GM12872 (cell line): ENCODE measurements at regions not wholly inside any gene's neighbourhood (a gene's known extent, or its start where the extent isn't known, plus 50 kb on each side); places are given as distances from the start of the nearest gene placed in this dataset.

Experiments
- TF ChIP-seq, protein P1 (sequence below): IDR thresholded peaks from 3 replicates; pipeline ENCODE4 v1.5.1; 2011; ENCODE audit warnings: low read depth, mild to moderate bottlenecking, low read length, moderate library complexity; ENCODE audit not compliant: insufficient read depth

DNA sequence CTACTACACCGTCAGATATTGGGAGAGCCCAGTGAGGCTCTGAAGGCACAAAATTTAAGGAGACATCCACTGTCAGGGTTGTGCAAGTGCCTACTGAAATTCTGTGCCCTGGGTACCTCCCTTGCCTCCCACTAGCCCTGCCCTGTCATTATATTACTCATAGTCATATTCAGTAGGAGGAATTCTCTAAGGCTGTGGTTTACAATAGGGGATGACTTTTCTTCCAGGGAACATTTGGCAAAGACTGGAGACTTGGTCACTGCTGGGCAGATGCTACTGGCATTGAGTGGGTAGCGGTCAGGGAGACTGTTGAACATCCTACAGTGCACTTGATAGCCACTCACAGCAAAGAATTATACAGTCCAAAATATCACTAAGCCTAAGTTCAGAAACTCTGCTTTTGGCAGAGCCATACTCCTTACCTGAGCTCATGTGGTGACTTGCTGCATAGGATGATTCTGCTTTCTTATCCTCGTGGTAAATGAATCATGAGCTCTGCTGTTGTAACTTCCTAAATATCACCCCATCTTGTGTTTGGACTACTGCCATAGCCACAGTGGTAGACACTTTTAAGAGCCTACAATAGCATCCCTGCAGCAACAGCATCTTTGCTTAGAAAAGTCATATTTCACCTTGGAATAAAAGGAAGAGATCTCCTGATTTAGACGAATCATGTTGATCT is 563.4 kb upstream of the PLXNA2 start:
- TF ChIP-seq, protein P1, sequence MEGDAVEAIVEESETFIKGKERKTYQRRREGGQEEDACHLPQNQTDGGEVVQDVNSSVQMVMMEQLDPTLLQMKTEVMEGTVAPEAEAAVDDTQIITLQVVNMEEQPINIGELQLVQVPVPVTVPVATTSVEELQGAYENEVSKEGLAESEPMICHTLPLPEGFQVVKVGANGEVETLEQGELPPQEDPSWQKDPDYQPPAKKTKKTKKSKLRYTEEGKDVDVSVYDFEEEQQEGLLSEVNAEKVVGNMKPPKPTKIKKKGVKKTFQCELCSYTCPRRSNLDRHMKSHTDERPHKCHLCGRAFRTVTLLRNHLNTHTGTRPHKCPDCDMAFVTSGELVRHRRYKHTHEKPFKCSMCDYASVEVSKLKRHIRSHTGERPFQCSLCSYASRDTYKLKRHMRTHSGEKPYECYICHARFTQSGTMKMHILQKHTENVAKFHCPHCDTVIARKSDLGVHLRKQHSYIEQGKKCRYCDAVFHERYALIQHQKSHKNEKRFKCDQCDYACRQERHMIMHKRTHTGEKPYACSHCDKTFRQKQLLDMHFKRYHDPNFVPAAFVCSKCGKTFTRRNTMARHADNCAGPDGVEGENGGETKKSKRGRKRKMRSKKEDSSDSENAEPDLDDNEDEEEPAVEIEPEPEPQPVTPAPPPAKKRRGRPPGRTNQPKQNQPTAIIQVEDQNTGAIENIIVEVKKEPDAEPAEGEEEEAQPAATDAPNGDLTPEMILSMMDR, result no peak

DNA sequence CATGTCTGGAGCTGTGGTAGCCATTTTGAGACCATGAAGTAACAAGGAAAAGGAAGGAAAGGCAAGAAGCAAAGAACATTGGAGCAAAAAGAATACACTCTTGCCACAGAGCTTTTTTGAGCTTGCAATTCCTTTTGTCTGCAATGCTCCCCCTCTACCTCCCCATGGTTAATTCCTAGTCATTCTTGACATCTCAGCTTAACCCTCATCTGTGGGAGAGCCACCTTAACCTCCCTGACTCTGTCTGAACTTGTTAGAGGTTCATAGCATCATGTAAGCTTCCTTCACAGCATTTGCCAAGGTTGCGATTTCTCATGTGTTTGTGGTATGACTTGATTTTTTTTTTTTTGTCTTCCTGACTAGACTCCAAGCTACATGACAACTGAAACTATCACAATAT is 564.1 kb upstream of the PLXNA2 start:
- TF ChIP-seq, protein P1, result no peak

DNA sequence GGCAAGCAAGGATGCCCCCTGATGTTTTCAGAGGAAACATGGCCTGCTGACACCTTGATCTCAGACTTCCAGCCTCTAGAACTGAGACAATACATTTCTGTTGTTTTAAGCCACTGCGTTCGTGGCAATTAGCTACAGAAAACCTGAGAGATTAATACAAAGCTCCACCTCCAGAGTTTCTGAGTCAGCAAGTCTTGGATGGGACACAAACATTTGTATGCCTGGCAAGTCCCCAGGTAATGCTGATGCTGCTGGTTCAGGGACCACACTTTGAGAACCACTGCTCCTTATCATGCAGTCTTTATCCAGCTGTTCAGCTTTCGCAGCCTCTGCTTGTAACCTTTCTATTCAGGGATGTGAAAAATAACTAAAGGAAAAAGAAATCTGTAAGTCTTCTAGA is 565.7 kb upstream of the PLXNA2 start:
- TF ChIP-seq, protein P1, result no peak

DNA sequence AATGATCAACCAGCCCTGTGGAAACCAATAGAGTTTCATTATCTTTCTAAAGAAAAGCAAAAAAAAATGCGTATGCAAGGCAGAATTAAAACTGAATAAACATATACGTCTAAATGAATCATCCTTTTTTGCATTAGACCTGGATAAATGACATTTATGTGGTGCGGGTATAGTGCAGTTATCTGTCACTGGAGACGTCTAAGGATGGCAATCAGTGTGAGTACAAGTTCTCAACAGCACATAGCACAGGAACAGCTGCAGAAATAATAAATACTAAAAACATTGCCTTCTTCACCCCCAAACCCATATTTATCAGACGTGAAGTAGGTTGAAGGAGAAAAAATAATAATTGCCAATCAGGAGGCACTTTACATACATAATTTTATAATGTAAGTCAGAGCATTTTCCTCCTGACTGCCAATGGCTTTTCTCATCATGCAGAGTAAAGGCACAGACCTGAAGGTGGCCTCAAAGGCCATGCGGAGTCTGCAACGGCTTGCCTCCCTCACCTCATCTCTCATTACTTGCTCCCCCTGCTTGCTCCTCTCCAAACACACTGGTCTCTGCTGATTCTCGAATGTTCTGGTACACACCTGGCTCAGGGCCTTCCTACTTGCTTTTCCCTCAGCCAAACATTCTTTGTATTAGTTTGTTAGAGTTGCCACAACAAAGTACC is 574.7 kb upstream of the PLXNA2 start:
- TF ChIP-seq, protein P1, result no peak

DNA sequence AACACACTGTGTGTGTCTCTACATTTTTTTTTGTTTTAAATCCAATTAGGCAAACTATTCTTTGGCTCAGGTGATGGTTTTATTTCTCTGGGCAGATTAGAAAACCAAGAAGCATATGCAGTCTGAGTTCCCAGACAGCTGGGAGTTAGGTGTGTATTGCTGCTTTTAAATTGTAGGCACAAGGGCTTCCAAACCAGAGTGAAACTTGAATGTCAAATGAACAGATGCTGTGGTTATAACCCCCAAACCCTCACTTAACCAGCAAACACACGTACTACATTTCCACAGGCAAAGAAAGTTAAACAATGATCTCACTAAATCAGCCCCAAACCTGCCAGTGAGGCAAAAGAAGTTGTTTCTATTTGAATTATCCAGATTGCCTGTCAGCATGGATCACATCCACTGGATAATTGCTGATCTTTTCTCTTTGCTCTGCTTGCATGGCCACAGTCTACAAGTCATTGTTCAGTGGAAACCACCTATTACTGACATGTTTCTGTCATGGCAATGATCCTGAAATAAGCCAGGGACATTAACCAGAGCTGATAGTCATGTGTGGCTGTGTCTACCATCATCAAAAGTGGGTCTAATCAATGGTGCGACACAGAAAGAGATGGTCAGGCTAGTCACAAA is 576.5 kb upstream of the PLXNA2 start:
- TF ChIP-seq, protein P1, result no peak

DNA sequence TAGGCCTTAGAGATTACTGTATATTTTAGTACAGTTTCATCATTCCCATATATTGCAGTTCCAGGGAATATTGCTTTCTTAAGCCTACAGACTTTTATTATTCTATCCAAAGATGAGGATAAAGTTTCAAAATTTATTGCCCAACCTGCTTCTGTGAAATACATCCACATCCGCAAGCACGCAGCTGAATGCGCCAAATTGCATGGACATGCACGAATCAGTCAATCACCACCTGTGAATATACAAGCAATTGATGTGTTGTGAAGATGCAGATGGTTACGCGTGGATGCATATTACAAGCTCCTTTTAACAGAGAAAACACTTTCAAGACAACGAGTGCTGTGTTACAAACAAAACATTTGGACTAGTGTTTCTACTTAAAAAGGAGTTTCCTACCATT is 577.8 kb upstream of the PLXNA2 start:
- TF ChIP-seq, protein P1, result no peak

DNA sequence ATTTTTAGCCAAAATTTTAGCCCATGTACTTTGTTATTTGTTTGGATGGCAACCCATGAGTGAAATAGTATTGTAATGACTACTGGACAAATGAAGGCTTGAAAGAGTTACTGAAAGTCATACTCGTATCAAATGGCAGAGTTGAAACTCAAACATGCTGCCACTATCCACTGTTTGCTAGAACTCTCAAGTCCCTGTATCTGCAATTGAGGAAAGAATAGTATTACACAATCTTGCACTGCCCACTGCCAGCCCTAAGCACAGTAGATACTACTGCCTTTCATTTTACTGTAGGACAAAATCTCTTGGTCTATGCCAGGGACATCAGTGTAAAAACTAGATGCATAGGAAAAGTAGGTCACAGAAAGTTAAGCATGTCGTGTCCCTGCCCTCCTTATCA is 581.1 kb upstream of the PLXNA2 start:
- TF ChIP-seq, protein P1, result no peak
